A549 (cell line): ENCODE measurements at regions not wholly inside any gene's neighbourhood (a gene's known extent, or its start where the extent isn't known, plus 50 kb on each side); places are given as distances from the start of the nearest gene placed in this dataset.

Source experiments
- ATAC-seq, 2 experiments: fragments of 200-7000 bp in 1 of 2; fragments of >200 bp in 1 of 2; cut with Nextera tagmentation in 1 of 2; cut with Tn5 transposase in 1 of 2; 3 replicates each; pipeline versions ENCODE4 v1.8.0 to v1.9.1; 2018 to 2020; ENCODE audit warnings: mild to moderate bottlenecking in 1 of 2, moderate library complexity in 1 of 2
- CTCF ChIA-PET: fragments of 300-600 bp; sonication (Branson Sonifier 250); formaldehyde crosslinking; extraction: SDS; loops from one replicate; lab custom pipeline; 2021; ENCODE audit warnings: antibody characterized with exemption, inconsistent platforms; lab: Yijun Ruan, JAX
- POLR2A ChIA-PET: fragments of 350-600 bp; formaldehyde crosslinking; extraction: SDS; loops from one replicate; lab custom pipeline; 2021; ENCODE audit warnings: antibody characterized with exemption, inconsistent platforms; lab: Yijun Ruan, JAX
- DNase-seq, 2 experiments: peaks; one replicate each; pipeline versions ENCODE4 v3.0.0 to v3.0.0-alpha.2; 2011 to 2016; ENCODE audit warnings: low read depth in 1 of 2, low spot score in 1 of 2
- FAIRE-seq: peaks from 2 replicates; lab custom pipeline; 2011; peaks lifted over from hg19 to GRCh38; lab: Jason Lieb, UNC
- H3K27ac ChIP-seq, 2 experiments: fragments of >200 bp; sonication (Bioruptor Twin); formaldehyde crosslinking; 3 replicates each; pipeline ENCODE4 v1.5.1; 2016 to 2017
- H3K4me1 ChIP-seq: fragments of >200 bp; sonication (Bioruptor Twin); formaldehyde crosslinking; 3 replicates; pipeline ENCODE4 v1.6.1; 2016
- H3K4me2 ChIP-seq: fragments of >200 bp; sonication (Bioruptor Twin); formaldehyde crosslinking; 3 replicates; pipeline ENCODE4 v1.6.1; 2016
- H3K4me3 ChIP-seq: fragments of >200 bp; sonication (Bioruptor Twin); formaldehyde crosslinking; 3 replicates; pipeline ENCODE4 v1.5.1; 2016
- H3K9me3 ChIP-seq: fragments of >200 bp; sonication (Bioruptor Twin); formaldehyde crosslinking; 3 replicates; pipeline ENCODE4 v1.6.1; 2016
- CBX2 ChIP-seq: fragments of 200-600 bp; sonication (generic); IDR thresholded peaks from 2 replicates; pipeline ENCODE4 v1.6.1; 2016; ENCODE audit warnings: low read depth, mild to moderate bottlenecking, borderline replicate concordance
- CEBPB ChIP-seq, 2 experiments: fragments of >200 bp in 1 of 2; sonication (Bioruptor Twin) in 1 of 2; formaldehyde crosslinking in 1 of 2; IDR thresholded peaks; 2 replicates each; pipeline ENCODE4 v1.6.1; 2012 to 2016
- CTCF ChIP-seq: fragments of >200 bp; sonication (Bioruptor Twin); formaldehyde crosslinking; IDR thresholded peaks from 3 replicates; pipeline ENCODE4 v1.5.1; 2016
- EHF ChIP-seq: fragments of 250-450 bp; sonication (Bioruptor Pico); IDR thresholded peaks from 2 replicates; pipeline ENCODE4 v1.5.0; 2020; ENCODE audit warnings: mild to moderate bottlenecking
- EHMT2 ChIP-seq: fragments of 200-600 bp; sonication (generic); IDR thresholded peaks from 2 replicates; pipeline ENCODE4 v1.6.1; 2016; ENCODE audit warnings: antibody characterized with exemption, low read depth, mild to moderate bottlenecking, moderate library complexity
- EP300 ChIP-seq, 2 experiments: fragments of >200 bp; sonication (Bioruptor Twin); formaldehyde crosslinking; IDR thresholded peaks; 2 replicates in 1 of 2; 3 replicates in 1 of 2; pipeline ENCODE4 v1.6.1; 2016 to 2017
- ESRRA ChIP-seq: fragments of 150-350 bp; IDR thresholded peaks from 2 replicates; pipeline ENCODE4 v1.6.1; 2014; ENCODE audit warnings: mild to moderate bottlenecking, low read length, borderline replicate concordance
- FOSL2 ChIP-seq, 2 experiments: fragments of 450-650 bp in 1 of 2; fragments of >200 bp in 1 of 2; sonication (Bioruptor Twin) in 1 of 2; formaldehyde crosslinking; IDR thresholded peaks; 2 replicates each; pipeline versions ENCODE4 v1.5.0 to v1.6.1; 2016 to 2020; ENCODE audit warnings: mild to moderate bottlenecking in 1 of 2, moderate library complexity in 1 of 2
- FOXS1 ChIP-seq: fragments of 250-450 bp; sonication (Bioruptor Pico); IDR thresholded peaks from 2 replicates; pipeline ENCODE4 v1.5.0; 2020; ENCODE audit warnings: mild to moderate bottlenecking, moderate library complexity
- HDAC2 ChIP-seq: fragments of 200-600 bp; sonication (generic); IDR thresholded peaks from 2 replicates; pipeline ENCODE4 v1.6.1; 2016
- HMGXB4 ChIP-seq: fragments of 250-450 bp; sonication (Bioruptor Pico); IDR thresholded peaks from 2 replicates; pipeline ENCODE4 v1.5.0; 2021; ENCODE audit warnings: mild to moderate bottlenecking, moderate library complexity, borderline replicate concordance
- HOXA7 ChIP-seq: fragments of 250-450 bp; sonication (Bioruptor Pico); IDR thresholded peaks from 2 replicates; pipeline ENCODE4 v1.5.0; 2020; ENCODE audit warnings: mild to moderate bottlenecking, moderate library complexity
- HOXB13 ChIP-seq: fragments of 250-450 bp; sonication (Bioruptor Pico); IDR thresholded peaks from 2 replicates; pipeline ENCODE4 v1.5.0; 2020; ENCODE audit warnings: low read depth, mild to moderate bottlenecking, moderate library complexity
- JUN ChIP-seq, 2 experiments: fragments of >200 bp; sonication (Bioruptor Twin); formaldehyde crosslinking; IDR thresholded peaks; 2 replicates in 1 of 2; 3 replicates in 1 of 2; pipeline ENCODE4 v1.6.1; 2016 to 2017
- JUNB ChIP-seq: fragments of >200 bp; sonication (Bioruptor Twin); formaldehyde crosslinking; IDR thresholded peaks from 2 replicates; pipeline ENCODE4 v1.6.1; 2016
- MAX ChIP-seq: IDR thresholded peaks from 2 replicates; pipeline ENCODE4 v1.6.1; 2012
- NR3C1 ChIP-seq: fragments of >200 bp; sonication (Bioruptor Twin); formaldehyde crosslinking; IDR thresholded peaks from 3 replicates; pipeline ENCODE4 v1.6.1; 2017
- PBX3 ChIP-seq: IDR thresholded peaks from 2 replicates; pipeline ENCODE4 v1.6.1; 2012
- POLR2AphosphoS2 ChIP-seq: conservative IDR thresholded peaks from 2 replicates; pipeline ENCODE4 v1.6.1; 2012; ENCODE audit warnings: low read length, improper control_type of control experiment, inconsistent platforms
- RAD21 ChIP-seq, 2 experiments: fragments of >200 bp in 1 of 2; sonication (Bioruptor Twin) in 1 of 2; formaldehyde crosslinking in 1 of 2; IDR thresholded peaks in 1 of 2; conservative IDR thresholded peaks in 1 of 2; 2 replicates in 1 of 2; 3 replicates in 1 of 2; pipeline ENCODE4 v1.6.1; 2012 to 2018; ENCODE audit warnings: inconsistent platforms in 1 of 2
- REST ChIP-seq: fragments of 200-600 bp; sonication (generic); IDR thresholded peaks from 2 replicates; pipeline ENCODE4 v1.6.1; 2016; ENCODE audit warnings: antibody characterized with exemption, mild to moderate bottlenecking, moderate library complexity
- RFX5 ChIP-seq: fragments of 450-650 bp; IDR thresholded peaks from 2 replicates; pipeline ENCODE4 v1.7.1; 2014; ENCODE audit warnings: antibody characterized with exemption, mild to moderate bottlenecking, moderate library complexity
- SREBF2 ChIP-seq: fragments of 450-650 bp; IDR thresholded peaks from 2 replicates; pipeline ENCODE4 v1.6.1; 2014; ENCODE audit warnings: mild to moderate bottlenecking, moderate library complexity
- TP53 ChIP-seq: fragments of 250-450 bp; sonication (Bioruptor Pico); IDR thresholded peaks from 2 replicates; pipeline ENCODE4 v1.5.0; 2021; ENCODE audit warnings: mild to moderate bottlenecking, moderate library complexity
- USF2 ChIP-seq: fragments of 450-650 bp; IDR thresholded peaks from 2 replicates; pipeline ENCODE4 v1.6.1; 2014; ENCODE audit warnings: antibody characterized with exemption
- WGBS: methylation state at CpG from one replicate; pipeline ENCODE4 v1.1.6; 2017; ENCODE audit errors: missing lambda C conversion rate; 5-methylcytosine and 5-hydroxymethylcytosine counted together

- no peaks in the 10 kb centered on the region for H3K4me1 ChIP-seq
- no peak for TF ChIP-seq RAD21 (conservative IDR thresholded peaks at IDR 0.05 in 1 of 2, IDR thresholded peaks at IDR 0.05 in 1 of 2)
- no peak for TF ChIP-seq ESRRA
- no peak for TF ChIP-seq NR3C1
- no peak for TF ChIP-seq POLR2AphosphoS2
- no peak for TF ChIP-seq CEBPB (IDR thresholded peaks at IDR 0.05)
- H3K27ac ChIP-seq = no peak overlapping the region
- CTCF ChIA-PET = no interaction called here
- POLR2A ChIA-PET = no interaction called here
- no peak overlapping the region for H3K4me2 ChIP-seq
- H3K9me3 ChIP-seq = no peaks in the 10 kb centered on the region
- WGBS = 38% methylated on average over 3 of the region's 3 CpGs
- FAIRE-seq (no peak), DNase-seq (no peak), ATAC-seq (no peak)
- H3K4me3 ChIP-seq = no peak overlapping the region
These were observed 93.1 kb downstream of the OAT start for GRCh38 chr10:124325633-124325914.

- DNase-seq = no peak
- POLR2A ChIA-PET = no interaction called here
- ATAC-seq = no peak
- no peak overlapping the region for H3K4me2 ChIP-seq
- CTCF ChIA-PET = no interaction called here
- FAIRE-seq = no peak
- 52% methylated on average over 19 of the region's 19 CpGs for WGBS
- H3K4me3 ChIP-seq = no peak overlapping the region
- TF ChIP-seq CTCF = no peak
- TF ChIP-seq EHMT2 = no peak
- no peaks in the 10 kb centered on the region for H3K4me1 ChIP-seq
- no peaks in the 10 kb centered on the region for H3K9me3 ChIP-seq
- no peak overlapping the region for H3K27ac ChIP-seq
These were observed 93.7 kb downstream of the OAT start for GRCh38 chr10:124324856-124325632.

- no peak for ATAC-seq
- no peak for DNase-seq
- no peaks in the 10 kb centered on the region for H3K4me1 ChIP-seq
- no peak overlapping the region for H3K27ac ChIP-seq
- no peak for TF ChIP-seq USF2
- TF ChIP-seq HMGXB4 = no peak
- no peak for TF ChIP-seq JUN (IDR thresholded peaks at IDR 0.05)
- TF ChIP-seq EHF (CRISPR knock-in tag) = no peak
- TF ChIP-seq SREBF2 = no peak
- TF ChIP-seq HOXA7 (CRISPR knock-in tag) = no peak
- TF ChIP-seq REST = no peak
- no peak for TF ChIP-seq EP300 (IDR thresholded peaks at IDR 0.05)
- no peak for TF ChIP-seq HOXB13 (CRISPR knock-in tag)
- TF ChIP-seq FOXS1 = no peak
- no peak for TF ChIP-seq TP53
- no peak for TF ChIP-seq RFX5
- no peak for TF ChIP-seq CBX2
- no peak for TF ChIP-seq MAX
- no peak for TF ChIP-seq NR3C1
- TF ChIP-seq JUNB = no peak
- TF ChIP-seq HDAC2 = no peak
- TF ChIP-seq RAD21 (conservative IDR thresholded peaks at IDR 0.05 in 1 of 2, IDR thresholded peaks at IDR 0.05 in 1 of 2) = no peak
- TF ChIP-seq PBX3 = no peak
- no peak for TF ChIP-seq FOSL2 (IDR thresholded peaks at IDR 0.05)
- no peak for TF ChIP-seq FOSL2 (CRISPR knock-in tag; IDR thresholded peaks at IDR 0.05)
- 32% methylated on average over 6 of the region's 6 CpGs for WGBS
- POLR2A ChIA-PET = no interaction called here
- H3K4me3 ChIP-seq = no peak overlapping the region
- no peak for FAIRE-seq
- CTCF ChIA-PET = interaction anchor here (1.4 kb wide), 1 partner anchor 10 kb away, joined by 3 read pairs; no protein-coding TSS in a partner anchor
- no peaks in the 10 kb centered on the region for H3K9me3 ChIP-seq
- H3K4me2 ChIP-seq = no peak overlapping the region
These were observed 94.3 kb downstream of the OAT start for GRCh38 chr10:124324451-124324850.
